SJSA1 (cell line): ENCODE measurements at regions not wholly inside any gene's neighbourhood (a gene's known extent, or its start where the extent isn't known, plus 50 kb on each side); places are given as distances from the start of the nearest gene placed in this dataset.

Experiments used
- DNase-seq, 2 experiments: peaks; one replicate each; pipeline ENCODE4 v3.0.0-alpha.2; 2015 to 2020; ENCODE audit warnings: low spot score in 2 of 2, low read depth in 1 of 2
- H3K27ac ChIP-seq: fragments of 250-450 bp; sonication (Bioruptor Pico); 2 replicates; pipeline ENCODE4 v1.5.1; 2020; ENCODE audit warnings: mild to moderate bottlenecking, moderate library complexity
- H3K27me3 ChIP-seq: fragments of 250-450 bp; sonication (Bioruptor Pico); replicated peaks from 2 replicates; pipeline ENCODE4 v1.5.1; 2020; ENCODE audit warnings: mild to moderate bottlenecking, moderate library complexity
- H3K36me3 ChIP-seq: fragments of 250-450 bp; sonication (Bioruptor Pico); 2 replicates; pipeline ENCODE4 v1.5.1; 2020; ENCODE audit warnings: mild to moderate bottlenecking
- H3K4me1 ChIP-seq: fragments of 250-450 bp; sonication (Bioruptor Pico); replicated peaks from 2 replicates; pipeline ENCODE4 v1.6.1; 2021; ENCODE audit warnings: mild to moderate bottlenecking
- H3K4me3 ChIP-seq: fragments of 250-450 bp; sonication (Bioruptor Pico); 2 replicates; pipeline ENCODE4 v1.5.1; 2020; ENCODE audit warnings: mild to moderate bottlenecking
- H3K9me3 ChIP-seq: fragments of 250-450 bp; sonication (Bioruptor Pico); replicated peaks from 2 replicates; pipeline ENCODE4 v1.5.1; 2020; ENCODE audit warnings: mild to moderate bottlenecking

DNA sequence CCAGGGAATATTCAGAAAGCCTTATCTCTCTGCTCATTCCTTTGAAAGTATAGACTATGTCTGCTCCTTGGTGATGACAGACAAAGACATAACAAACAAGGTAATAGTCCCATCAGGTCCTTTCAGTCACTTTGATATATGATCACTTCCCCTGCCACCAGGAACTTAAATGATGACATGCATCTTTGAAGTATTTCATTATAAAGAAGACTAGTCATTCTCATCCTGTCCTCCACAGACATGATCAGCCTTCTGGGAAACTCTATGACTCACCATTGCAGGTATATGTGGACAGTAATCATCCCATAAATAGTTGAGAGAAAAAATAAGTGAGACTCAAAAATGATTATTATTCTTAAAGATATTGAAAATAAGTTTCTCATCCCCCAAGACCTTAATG, 117.5 kb upstream of the VCX2 start:
- Histone ChIP-seq H3K4me1 (no peaks in the 10 kb centered on the region), H3K27me3 (no peaks in the 10 kb centered on the region), H3K36me3 (no peaks in the 10 kb centered on the region), H3K4me3 (no peak overlapping the region), H3K9me3 (no peaks in the 10 kb centered on the region), H3K27ac (no peak overlapping the region)
- no peak for DNase-seq

DNA sequence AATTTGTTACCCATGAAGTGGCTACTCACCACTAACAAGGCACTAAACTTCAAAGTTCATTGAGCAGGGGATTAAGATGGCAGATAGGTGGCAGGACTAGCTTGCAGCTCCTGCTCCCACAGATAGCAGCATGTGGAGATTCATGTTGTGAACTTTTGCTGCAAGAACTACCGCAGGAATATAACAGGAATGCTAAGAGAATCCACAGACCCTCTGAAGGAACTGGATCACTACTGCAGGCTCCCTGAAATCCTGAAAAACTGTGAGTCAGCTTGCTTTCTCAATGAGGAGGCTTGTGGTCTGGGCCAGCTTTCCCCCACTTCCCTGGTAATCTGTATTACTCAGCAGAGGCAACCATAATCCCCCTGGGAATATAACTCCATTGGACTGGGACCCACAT, 118.5 kb upstream of the VCX2 start:
- Histone ChIP-seq H3K9me3 (no peaks in the 10 kb centered on the region), H3K27me3 (no peaks in the 10 kb centered on the region), H3K4me1 (no peaks in the 10 kb centered on the region), H3K36me3 (no peaks in the 10 kb centered on the region), H3K27ac (no peak overlapping the region), H3K4me3 (no peak overlapping the region)
- DNase-seq = no peak

DNA sequence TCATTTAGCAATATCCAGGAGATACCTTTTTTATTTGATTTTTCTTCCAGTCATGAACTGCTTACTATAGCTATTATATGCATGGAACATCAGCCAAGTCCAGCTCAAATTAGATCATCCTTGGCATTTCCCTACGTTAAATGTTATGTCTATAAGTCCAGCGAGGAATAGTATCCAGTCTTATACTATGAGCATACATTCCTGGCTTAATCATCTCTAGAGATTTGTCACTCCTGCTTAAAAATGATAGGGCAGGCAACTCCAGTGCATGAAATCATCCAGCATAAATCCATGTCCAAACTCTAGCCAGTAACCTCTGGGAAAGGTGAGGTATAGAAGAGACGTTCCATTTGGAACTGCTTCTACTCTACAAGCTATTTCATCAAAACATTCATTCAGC, 126.7 kb upstream of the VCX2 start:
- no peaks in the 10 kb centered on the region for H3K9me3 ChIP-seq
- no peaks in the 10 kb centered on the region for H3K4me1 ChIP-seq
- no peak for DNase-seq
- no peaks in the 10 kb centered on the region for H3K36me3 ChIP-seq
- no peak overlapping the region for H3K4me3 ChIP-seq
- no peak overlapping the region for H3K27ac ChIP-seq
- no peaks in the 10 kb centered on the region for H3K27me3 ChIP-seq

DNA sequence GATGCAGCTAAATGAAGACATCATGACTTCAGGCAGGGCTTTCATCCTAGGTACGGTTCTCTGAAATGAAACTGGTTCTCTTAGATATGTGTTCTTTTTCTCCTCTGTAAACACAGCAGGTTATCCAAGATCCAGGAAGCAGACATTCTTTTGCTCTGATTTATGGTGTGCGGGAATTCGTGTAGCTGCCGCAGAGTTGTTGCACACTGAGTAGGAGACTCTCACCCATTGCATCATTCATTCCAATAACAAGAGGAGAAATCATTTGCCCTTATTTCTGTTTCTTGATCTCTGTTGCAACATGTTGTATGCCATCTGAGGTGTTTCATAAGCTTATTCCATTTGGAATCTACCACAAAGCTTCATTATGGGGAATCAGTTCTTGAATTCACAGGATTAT, 133.6 kb upstream of the VCX2 start:
- no peaks in the 10 kb centered on the region for H3K9me3 ChIP-seq
- DNase-seq = no peak
- H3K27ac ChIP-seq = no peak overlapping the region
- H3K4me3 ChIP-seq = no peak overlapping the region
- no peaks in the 10 kb centered on the region for H3K36me3 ChIP-seq
- no peaks in the 10 kb centered on the region for H3K27me3 ChIP-seq
- no peaks in the 10 kb centered on the region for H3K4me1 ChIP-seq

DNA sequence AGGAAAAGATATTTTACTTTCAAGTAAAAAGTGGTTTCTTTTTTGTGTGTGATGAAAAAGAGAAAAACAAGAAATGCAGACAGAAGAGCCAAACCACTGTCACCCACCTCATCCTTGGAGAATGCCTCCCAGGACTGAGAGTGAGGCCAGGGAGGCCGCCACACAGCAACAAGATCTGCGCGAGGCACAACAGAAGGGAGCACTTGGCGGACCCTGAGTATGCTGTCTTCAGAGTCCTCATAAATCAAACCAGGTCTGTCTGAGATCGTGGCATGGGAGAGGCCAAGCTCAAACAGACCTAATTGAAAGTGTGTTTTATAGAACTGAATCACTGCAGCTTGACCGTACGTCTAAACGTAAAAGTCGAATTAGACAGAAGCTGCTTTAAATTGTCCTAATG, 134.3 kb upstream of the VCX2 start:
- no peaks in the 10 kb centered on the region for H3K27me3 ChIP-seq
- H3K27ac ChIP-seq = no peak overlapping the region
- no peak overlapping the region for H3K4me3 ChIP-seq
- H3K4me1 ChIP-seq = no peaks in the 10 kb centered on the region
- no peak for DNase-seq
- H3K36me3 ChIP-seq = no peaks in the 10 kb centered on the region
- H3K9me3 ChIP-seq = no peaks in the 10 kb centered on the region

DNA sequence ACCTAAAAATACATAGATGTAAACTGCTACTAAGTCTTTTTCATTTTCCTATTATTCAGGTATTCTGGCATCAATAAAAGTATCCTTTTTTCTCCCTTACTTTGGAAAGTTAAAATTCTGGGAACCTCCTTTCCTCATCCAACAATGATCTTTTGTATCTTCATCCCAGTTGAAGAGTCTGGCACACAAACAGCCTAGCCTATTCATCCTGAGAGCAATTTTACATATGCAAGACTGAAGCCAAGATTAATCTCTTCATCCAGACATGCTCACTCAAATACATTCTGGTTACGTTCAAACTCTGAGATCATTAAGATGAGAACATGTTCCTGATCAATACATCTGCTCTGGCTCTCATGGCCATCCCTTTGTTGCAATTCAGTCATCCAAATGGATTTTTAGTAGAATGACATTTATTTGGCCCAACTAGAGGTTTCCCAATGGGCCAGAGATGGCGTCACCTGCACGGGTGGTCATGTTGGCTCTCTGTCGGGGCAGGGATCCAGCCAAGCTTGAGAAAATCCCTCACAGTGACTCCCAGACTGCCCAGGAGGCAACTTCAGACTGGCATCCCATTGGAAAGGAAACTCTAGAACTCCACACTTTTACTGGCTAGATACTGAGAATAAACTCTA, 135.3 kb upstream of the VCX2 start:
- no peaks in the 10 kb centered on the region for H3K9me3 ChIP-seq
- no peaks in the 10 kb centered on the region for H3K36me3 ChIP-seq
- no peak overlapping the region for H3K4me3 ChIP-seq
- no peak for DNase-seq
- H3K27ac ChIP-seq = no peak overlapping the region
- H3K4me1 ChIP-seq = no peaks in the 10 kb centered on the region
- no peaks in the 10 kb centered on the region for H3K27me3 ChIP-seq

DNA sequence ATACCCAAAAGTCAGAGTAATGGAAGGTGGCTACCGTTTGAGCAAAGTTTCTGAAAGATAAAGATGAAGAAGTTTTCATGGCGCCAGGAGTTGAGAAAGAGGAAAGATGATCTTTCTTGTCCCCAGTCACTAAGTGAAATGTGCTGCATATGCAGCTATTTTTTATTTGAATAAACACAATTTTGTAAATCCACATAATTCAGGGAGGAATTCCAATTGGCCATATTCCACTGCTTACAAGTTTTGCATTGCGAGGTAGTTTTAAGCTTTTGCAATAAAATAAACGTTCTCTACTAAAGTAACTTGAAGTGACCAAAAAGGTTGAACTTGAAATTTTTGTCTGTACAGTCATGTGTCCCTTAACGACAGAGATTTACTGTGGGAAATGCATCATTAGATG, 139.3 kb upstream of the VCX2 start:
- Histone ChIP-seq H3K4me1 (no peaks in the 10 kb centered on the region), H3K27ac (no peak overlapping the region), H3K36me3 (no peaks in the 10 kb centered on the region), H3K27me3 (no peaks in the 10 kb centered on the region), H3K4me3 (no peak overlapping the region), H3K9me3 (no peaks in the 10 kb centered on the region)
- no peak for DNase-seq

DNA sequence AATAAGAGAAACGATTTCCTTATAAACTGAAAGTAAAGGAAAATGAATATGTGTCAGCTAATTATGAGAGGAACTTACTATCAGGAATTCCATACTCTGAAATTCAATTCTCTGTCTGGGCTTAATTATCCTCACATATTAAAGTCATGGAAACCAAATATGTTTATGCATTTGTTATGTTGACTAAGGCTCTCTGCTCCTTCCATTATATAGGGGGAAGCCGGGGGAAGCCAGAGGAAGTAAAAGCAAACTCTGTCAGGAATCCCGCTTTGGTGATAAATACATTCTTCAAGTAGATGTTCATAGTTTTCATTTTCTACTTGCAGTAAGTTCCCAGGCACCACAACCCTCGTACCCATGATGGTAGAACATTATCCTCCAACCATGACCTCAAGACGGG, 142.8 kb upstream of the VCX2 start:
- no peak for DNase-seq
- Histone ChIP-seq H3K4me1 (no peaks in the 10 kb centered on the region), H3K27me3 (no peaks in the 10 kb centered on the region), H3K27ac (no peak overlapping the region), H3K36me3 (no peaks in the 10 kb centered on the region), H3K4me3 (no peak overlapping the region), H3K9me3 (no peaks in the 10 kb centered on the region)

DNA sequence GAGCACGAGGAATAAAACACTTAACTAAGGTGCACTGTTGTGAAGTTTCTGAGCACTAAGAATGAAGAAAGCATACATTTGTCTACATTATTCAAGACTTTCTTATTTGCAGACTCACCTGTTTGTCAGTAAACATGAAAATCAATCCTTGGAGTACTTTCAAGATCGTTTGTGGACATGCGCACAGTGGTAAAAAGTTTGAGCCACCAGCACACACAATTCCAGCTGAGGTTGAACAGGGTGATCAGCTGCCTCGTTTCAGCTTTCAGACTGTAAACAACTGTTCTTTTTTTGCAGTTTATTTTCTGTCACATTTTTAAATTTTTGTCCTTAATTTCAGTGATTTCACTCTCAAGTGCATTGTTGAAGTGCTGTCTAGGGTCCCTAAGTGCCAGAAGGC, 143.8 kb upstream of the VCX2 start:
- Histone ChIP-seq H3K36me3 (no peaks in the 10 kb centered on the region), H3K4me1 (no peaks in the 10 kb centered on the region)

DNA sequence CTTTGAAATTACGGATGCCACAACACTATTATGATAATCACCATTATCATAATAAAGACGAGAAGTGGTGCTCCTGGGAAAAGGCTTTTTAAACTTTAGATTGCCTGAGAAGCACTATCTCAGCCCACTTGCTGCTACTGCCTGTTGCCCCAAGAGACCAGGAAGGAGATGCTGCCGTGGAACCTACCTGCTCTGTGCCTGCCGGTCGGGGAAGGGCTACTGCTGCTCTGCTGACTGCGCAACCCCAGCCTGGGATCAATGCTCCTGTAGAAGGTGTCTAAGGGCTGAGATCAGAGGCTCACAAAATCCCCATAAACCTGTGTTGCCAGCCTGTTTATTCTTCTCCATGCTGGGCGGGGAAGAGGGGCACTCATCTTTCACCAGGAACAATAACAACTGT, 145.3 kb upstream of the VCX3B start:
- H3K4me3 ChIP-seq = no peak overlapping the region
- no peaks in the 10 kb centered on the region for H3K4me1 ChIP-seq
- H3K27me3 ChIP-seq = no peaks in the 10 kb centered on the region
- no peak for DNase-seq
- H3K36me3 ChIP-seq = no peaks in the 10 kb centered on the region
- H3K27ac ChIP-seq = no peak overlapping the region
- no peaks in the 10 kb centered on the region for H3K9me3 ChIP-seq

More for the DNA sequence above, 143.8 kb upstream of the VCX2 start:
- DNase-seq = no peak
- no peaks in the 10 kb centered on the region for H3K27me3 ChIP-seq
- H3K9me3 ChIP-seq = no peaks in the 10 kb centered on the region
- H3K27ac ChIP-seq = no peak overlapping the region
- H3K4me3 ChIP-seq = no peak overlapping the region

DNA sequence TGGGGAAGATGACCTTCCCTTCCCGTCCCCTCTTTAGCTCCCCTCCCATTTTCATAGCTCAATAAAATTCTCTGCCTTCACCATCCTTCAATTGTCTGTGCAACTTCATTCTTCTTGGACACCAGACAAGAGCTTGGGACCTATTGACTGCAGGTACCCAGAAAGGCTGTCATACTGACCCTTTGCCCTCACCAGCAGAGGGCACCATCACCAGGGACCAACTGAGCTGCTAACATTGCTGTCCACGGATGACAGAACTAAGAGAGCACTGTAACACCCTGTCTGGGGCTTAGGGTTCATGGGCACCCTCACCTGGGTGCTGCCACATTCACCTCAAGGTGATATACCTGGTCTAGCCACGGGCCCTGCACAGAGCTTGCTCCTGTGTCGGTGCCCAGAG, 141.3 kb upstream of the VCX3B start:
- Histone ChIP-seq H3K27me3 (no peaks in the 10 kb centered on the region), H3K4me3 (no peak overlapping the region), H3K36me3 (no peaks in the 10 kb centered on the region), H3K9me3 (no peaks in the 10 kb centered on the region), H3K27ac (no peak overlapping the region), H3K4me1 (no peaks in the 10 kb centered on the region)
- no peak for DNase-seq

DNA sequence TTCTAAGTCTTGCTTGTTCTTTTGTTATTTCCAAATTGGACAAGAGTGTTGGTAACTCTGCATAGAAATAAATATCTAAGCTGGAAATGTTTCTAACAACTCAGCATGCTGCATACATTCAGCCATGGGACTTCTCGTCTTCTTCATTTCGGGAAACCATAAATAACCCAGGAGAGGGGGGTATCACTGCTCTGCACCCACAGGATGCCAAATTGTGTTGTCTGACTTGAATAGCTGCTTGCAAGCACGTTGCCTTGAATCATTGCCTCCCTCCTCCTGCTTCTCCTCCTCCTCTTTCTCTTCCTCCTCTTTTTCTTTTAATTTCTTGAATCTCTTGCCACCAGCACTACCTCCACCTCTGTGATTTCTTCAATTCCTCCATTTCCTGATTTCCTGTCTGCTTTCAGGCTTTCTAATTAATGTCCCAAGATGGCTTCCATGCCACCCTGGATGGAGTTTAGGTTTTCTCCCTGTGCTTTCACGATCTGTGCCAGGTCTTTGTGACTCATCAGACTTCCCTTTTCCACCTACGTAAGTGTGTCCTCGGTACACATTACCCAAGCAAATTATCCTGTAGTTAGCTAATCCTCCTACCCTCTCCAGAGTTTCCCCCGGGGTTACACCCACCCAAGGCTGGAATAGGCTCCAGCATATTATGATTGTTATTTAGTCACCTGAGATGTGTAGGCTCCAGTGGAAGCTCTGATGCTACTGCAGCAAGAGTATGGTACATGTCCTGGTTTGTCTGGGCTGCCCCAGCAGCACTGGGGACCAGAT, 122.6 kb upstream of the VCX3B start:
- Histone ChIP-seq H3K9me3 (no peaks in the 10 kb centered on the region), H3K4me1 (no peaks in the 10 kb centered on the region), H3K27me3 (no peaks in the 10 kb centered on the region), H3K36me3 (no peaks in the 10 kb centered on the region), H3K27ac (no peak overlapping the region), H3K4me3 (no peak overlapping the region)
- DNase-seq = no peak

DNA sequence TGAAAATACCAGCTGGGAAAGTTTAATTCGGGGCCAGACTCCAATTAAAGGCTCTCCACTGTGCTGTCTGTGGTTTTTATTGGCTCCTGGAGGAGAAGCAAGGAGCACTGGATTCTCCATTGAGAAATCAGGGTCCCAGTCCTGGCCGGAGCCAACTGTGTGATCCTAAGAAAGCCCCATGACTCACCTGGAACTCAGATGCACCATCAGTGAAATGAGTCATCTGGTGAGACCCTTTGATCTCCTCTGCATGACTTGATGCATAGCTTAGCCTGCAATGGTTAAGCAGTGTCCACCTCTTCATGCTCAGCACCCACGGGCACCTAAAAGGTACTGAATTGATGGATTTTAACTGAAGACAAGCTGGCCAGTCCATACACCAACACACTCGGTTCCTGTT, 119.2 kb upstream of the VCX3B start:
- Histone ChIP-seq H3K9me3 (no peaks in the 10 kb centered on the region), H3K4me1 (no peaks in the 10 kb centered on the region), H3K27me3 (no peaks in the 10 kb centered on the region), H3K36me3 (no peaks in the 10 kb centered on the region), H3K27ac (no peak overlapping the region), H3K4me3 (no peak overlapping the region)
- DNase-seq = no peak

DNA sequence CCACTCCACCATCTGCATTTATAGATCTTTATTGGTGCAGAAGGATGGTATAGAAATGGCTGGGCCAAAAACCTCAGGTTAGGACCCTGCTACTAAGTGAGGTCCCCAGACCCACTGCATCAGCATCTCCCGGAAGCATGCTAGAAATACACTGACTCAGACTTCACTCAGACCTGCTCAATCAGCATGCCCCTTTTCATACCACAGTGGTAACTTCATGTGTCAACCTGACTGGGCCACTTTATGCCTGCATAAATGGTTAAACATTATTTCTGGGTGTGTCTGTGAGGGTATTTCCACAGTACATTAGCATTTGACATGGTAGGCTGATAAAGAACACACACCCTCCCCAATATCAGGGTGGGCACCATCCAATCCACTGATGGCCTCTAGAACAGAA, 118.6 kb upstream of the VCX3B start:
- H3K4me1 ChIP-seq = no peaks in the 10 kb centered on the region
- no peaks in the 10 kb centered on the region for H3K36me3 ChIP-seq
- no peak for DNase-seq
- H3K9me3 ChIP-seq = no peaks in the 10 kb centered on the region
- H3K27ac ChIP-seq = no peak overlapping the region
- H3K4me3 ChIP-seq = no peak overlapping the region
- no peaks in the 10 kb centered on the region for H3K27me3 ChIP-seq

DNA sequence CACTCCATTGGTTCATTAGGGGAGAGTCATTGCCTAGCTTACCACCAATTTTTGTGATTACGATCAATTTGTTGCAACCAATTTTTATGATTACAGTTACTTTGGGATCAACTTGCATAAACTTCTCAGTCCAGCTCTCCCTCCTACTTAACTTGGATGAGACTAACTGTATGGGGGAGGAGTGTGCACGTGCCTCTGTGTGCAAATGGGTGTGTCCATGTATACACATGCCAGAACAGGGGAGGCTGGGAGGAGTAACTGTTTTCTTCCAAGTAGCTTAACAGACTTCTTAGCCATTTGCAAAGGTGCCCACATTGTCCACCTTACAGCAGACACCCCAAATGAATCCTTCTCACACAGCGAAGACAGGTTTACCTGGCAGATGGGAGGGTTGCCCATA, 117.7 kb upstream of the VCX3B start:
- no peak for DNase-seq
- H3K27me3 ChIP-seq = no peaks in the 10 kb centered on the region
- no peaks in the 10 kb centered on the region for H3K4me1 ChIP-seq
- H3K9me3 ChIP-seq = no peaks in the 10 kb centered on the region
- no peak overlapping the region for H3K27ac ChIP-seq
- no peaks in the 10 kb centered on the region for H3K36me3 ChIP-seq
- no peak overlapping the region for H3K4me3 ChIP-seq
